A549 (cell line): ENCODE measurements at regions not wholly inside any gene's neighbourhood (a gene's known extent, or its start where the extent isn't known, plus 50 kb on each side); places are given as distances from the start of the nearest gene placed in this dataset.

Source experiments
- ATAC-seq, 2 experiments: fragments of 200-7000 bp in 1 of 2; fragments of >200 bp in 1 of 2; cut with Nextera tagmentation in 1 of 2; cut with Tn5 transposase in 1 of 2; 3 replicates each; pipeline versions ENCODE4 v1.8.0 to v1.9.1; 2018 to 2020; ENCODE audit warnings: mild to moderate bottlenecking in 1 of 2, moderate library complexity in 1 of 2
- CTCF ChIA-PET: fragments of 300-600 bp; sonication (Branson Sonifier 250); formaldehyde crosslinking; extraction: SDS; loops from one replicate; lab custom pipeline; 2021; ENCODE audit warnings: antibody characterized with exemption, inconsistent platforms; lab: Yijun Ruan, JAX
- POLR2A ChIA-PET: fragments of 350-600 bp; formaldehyde crosslinking; extraction: SDS; loops from one replicate; lab custom pipeline; 2021; ENCODE audit warnings: antibody characterized with exemption, inconsistent platforms; lab: Yijun Ruan, JAX
- DNase-seq, 2 experiments: peaks; one replicate each; pipeline versions ENCODE4 v3.0.0 to v3.0.0-alpha.2; 2011 to 2016; ENCODE audit warnings: low read depth in 1 of 2, low spot score in 1 of 2
- FAIRE-seq: peaks from 2 replicates; lab custom pipeline; 2011; peaks lifted over from hg19 to GRCh38; lab: Jason Lieb, UNC
- H3K27ac ChIP-seq, 2 experiments: fragments of >200 bp; sonication (Bioruptor Twin); formaldehyde crosslinking; 3 replicates each; pipeline ENCODE4 v1.5.1; 2016 to 2017
- H3K4me1 ChIP-seq: fragments of >200 bp; sonication (Bioruptor Twin); formaldehyde crosslinking; 3 replicates; pipeline ENCODE4 v1.6.1; 2016
- H3K4me2 ChIP-seq: fragments of >200 bp; sonication (Bioruptor Twin); formaldehyde crosslinking; 3 replicates; pipeline ENCODE4 v1.6.1; 2016
- H3K4me3 ChIP-seq: fragments of >200 bp; sonication (Bioruptor Twin); formaldehyde crosslinking; 3 replicates; pipeline ENCODE4 v1.5.1; 2016
- H3K9me3 ChIP-seq: fragments of >200 bp; sonication (Bioruptor Twin); formaldehyde crosslinking; 3 replicates; pipeline ENCODE4 v1.6.1; 2016
- CHD4 ChIP-seq: fragments of 200-600 bp; sonication (generic); IDR thresholded peaks from 2 replicates; pipeline ENCODE4 v1.6.1; 2016; ENCODE audit warnings: antibody characterized with exemption, mild to moderate bottlenecking, borderline replicate concordance
- EHF ChIP-seq: fragments of 250-450 bp; sonication (Bioruptor Pico); IDR thresholded peaks from 2 replicates; pipeline ENCODE4 v1.5.0; 2020; ENCODE audit warnings: mild to moderate bottlenecking
- ESRRA ChIP-seq: fragments of 150-350 bp; IDR thresholded peaks from 2 replicates; pipeline ENCODE4 v1.6.1; 2014; ENCODE audit warnings: mild to moderate bottlenecking, low read length, borderline replicate concordance
- FOSL2 ChIP-seq, 2 experiments: fragments of 450-650 bp in 1 of 2; fragments of >200 bp in 1 of 2; sonication (Bioruptor Twin) in 1 of 2; formaldehyde crosslinking; IDR thresholded peaks; 2 replicates each; pipeline versions ENCODE4 v1.5.0 to v1.6.1; 2016 to 2020; ENCODE audit warnings: mild to moderate bottlenecking in 1 of 2, moderate library complexity in 1 of 2
- HOXA7 ChIP-seq: fragments of 250-450 bp; sonication (Bioruptor Pico); IDR thresholded peaks from 2 replicates; pipeline ENCODE4 v1.5.0; 2020; ENCODE audit warnings: mild to moderate bottlenecking, moderate library complexity
- HOXB13 ChIP-seq: fragments of 250-450 bp; sonication (Bioruptor Pico); IDR thresholded peaks from 2 replicates; pipeline ENCODE4 v1.5.0; 2020; ENCODE audit warnings: low read depth, mild to moderate bottlenecking, moderate library complexity
- KDM1A ChIP-seq: fragments of 200-600 bp; sonication (generic); IDR thresholded peaks from 2 replicates; pipeline ENCODE4 v1.6.1; 2016; ENCODE audit warnings: low read depth, mild to moderate bottlenecking
- KDM5A ChIP-seq: fragments of 200-600 bp; sonication (generic); IDR thresholded peaks from 2 replicates; pipeline ENCODE4 v1.6.1; 2016; ENCODE audit warnings: antibody characterized with exemption, mild to moderate bottlenecking
- MAZ ChIP-seq: fragments of 150-350 bp; IDR thresholded peaks from 2 replicates; pipeline ENCODE4 v1.6.1; 2014; ENCODE audit warnings: antibody characterized with exemption, low read depth, low read length, borderline replicate concordance
- NPAS2 ChIP-seq: fragments of 250-450 bp; sonication (Bioruptor Pico); IDR thresholded peaks from 2 replicates; pipeline ENCODE4 v1.8.0; 2022; ENCODE audit warnings: mild to moderate bottlenecking, moderate library complexity, borderline replicate concordance
- PHF8 ChIP-seq: fragments of 200-600 bp; sonication (generic); IDR thresholded peaks from 2 replicates; pipeline ENCODE4 v1.6.1; 2016; ENCODE audit warnings: low read depth, mild to moderate bottlenecking, antibody characterized with exemption, moderate library complexity, borderline replicate concordance
- RARB ChIP-seq: fragments of 250-450 bp; sonication (Bioruptor Pico); IDR thresholded peaks from 2 replicates; pipeline ENCODE4 v1.8.0; 2021; ENCODE audit warnings: mild to moderate bottlenecking, moderate library complexity
- RCOR1 ChIP-seq: fragments of 150-350 bp; IDR thresholded peaks from 2 replicates; pipeline ENCODE4 v1.6.1; 2014; ENCODE audit warnings: antibody characterized with exemption, low read length, low read depth
- TFCP2L1 ChIP-seq: fragments of 250-450 bp; sonication (Bioruptor Pico); IDR thresholded peaks from 2 replicates; pipeline ENCODE4 v1.5.0; 2021; ENCODE audit warnings: mild to moderate bottlenecking
- WGBS: methylation state at CpG from one replicate; pipeline ENCODE4 v1.1.6; 2017; ENCODE audit errors: missing lambda C conversion rate; 5-methylcytosine and 5-hydroxymethylcytosine counted together
- TF ChIP-seq, protein P1 (sequence below): fragments of 250-450 bp; sonication (Bioruptor Pico); IDR thresholded peaks from 2 replicates; pipeline ENCODE4 v1.5.0; 2021; ENCODE audit warnings: mild to moderate bottlenecking, moderate library complexity, borderline replicate concordance
- TF ChIP-seq, protein P2 (sequence below): fragments of 200-600 bp; sonication (generic); IDR thresholded peaks from 2 replicates; pipeline ENCODE4 v1.6.1; 2016; ENCODE audit warnings: antibody characterized with exemption, mild to moderate bottlenecking, moderate library complexity
- TF ChIP-seq, protein P3 (sequence below): fragments of 150-350 bp; IDR thresholded peaks from 2 replicates; pipeline ENCODE4 v1.6.1; 2014; ENCODE audit warnings: low read depth, mild to moderate bottlenecking, low read length
- TF ChIP-seq, protein P4 (sequence below): fragments of 250-450 bp; sonication (Bioruptor Pico); IDR thresholded peaks from 2 replicates; pipeline ENCODE4 v1.5.0; 2020; ENCODE audit warnings: low read depth, mild to moderate bottlenecking, moderate library complexity
- TF ChIP-seq, protein P5 (sequence below): fragments of >200 bp; sonication (Bioruptor Twin); formaldehyde crosslinking; IDR thresholded peaks from 2 replicates; pipeline ENCODE4 v1.6.1; 2016

DNA sequence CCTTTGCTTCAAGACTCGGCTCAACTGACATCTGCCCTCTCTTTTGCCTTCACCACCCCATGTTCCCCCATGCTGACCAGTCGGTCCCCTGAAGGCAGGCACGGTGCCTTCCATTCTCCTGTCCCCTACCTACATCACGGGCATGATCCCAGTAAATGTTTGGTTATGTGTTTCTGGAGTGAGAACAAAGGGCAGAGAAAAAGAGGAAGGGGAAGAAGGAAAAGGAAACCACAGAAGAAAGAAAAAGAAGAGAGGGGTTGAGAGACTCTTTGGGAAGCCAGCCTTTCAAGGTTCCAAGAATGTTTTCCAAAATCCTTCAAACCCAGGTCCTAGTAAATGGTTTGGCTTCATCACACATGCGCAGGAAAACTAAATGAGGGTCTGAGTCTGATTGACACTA is 84.9 kb downstream of the CDC7 start:
- CTCF ChIA-PET = no interaction called here
- 93% methylated on average over 5 of the region's 5 CpGs for WGBS
- FAIRE-seq = no peak

DNA sequence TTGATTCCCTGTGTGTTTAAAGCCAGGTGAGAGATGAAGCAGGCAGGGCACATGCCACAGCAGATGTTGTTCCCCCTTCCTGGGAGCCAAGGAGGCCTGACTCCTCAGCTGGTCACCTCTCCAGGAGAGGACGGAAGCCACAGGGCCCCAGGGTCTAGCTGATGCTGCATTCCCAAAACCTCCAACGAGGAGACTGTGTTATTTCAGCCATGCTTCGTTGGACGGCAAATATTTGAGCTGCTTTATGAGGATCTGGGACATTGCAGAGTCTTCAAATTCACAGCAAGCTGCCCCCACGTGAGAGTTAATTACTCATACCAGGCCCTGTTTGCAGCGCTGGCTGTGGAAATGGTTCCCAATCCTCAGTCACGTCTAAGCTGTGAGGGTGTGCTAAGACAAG is 85.3 kb downstream of the CDC7 start:
- Histone ChIP-seq H3K4me1 (peaks cover 8% of the 10 kb centered on the region; the same call in 1 of the 3 replicates), H3K9me3 (no peaks in the 10 kb centered on the region), H3K27ac (no peak overlapping the region), H3K4me3 (no peak overlapping the region), H3K4me2 (no peak overlapping the region)
- TF ChIP-seq HOXB13 = no peak
- no peak for TF ChIP-seq HOXA7 (CRISPR knock-in tag)
- TF ChIP-seq CHD4 = no peak
- TF ChIP-seq FOSL2 (IDR thresholded peaks at IDR 0.05) = no peak
- no peak for TF ChIP-seq FOSL2 (CRISPR knock-in tag; IDR thresholded peaks at IDR 0.05)
- no peak for TF ChIP-seq ESRRA
- no peak for TF ChIP-seq KDM5A
- TF ChIP-seq RCOR1 = no peak
- TF ChIP-seq, protein P1, sequence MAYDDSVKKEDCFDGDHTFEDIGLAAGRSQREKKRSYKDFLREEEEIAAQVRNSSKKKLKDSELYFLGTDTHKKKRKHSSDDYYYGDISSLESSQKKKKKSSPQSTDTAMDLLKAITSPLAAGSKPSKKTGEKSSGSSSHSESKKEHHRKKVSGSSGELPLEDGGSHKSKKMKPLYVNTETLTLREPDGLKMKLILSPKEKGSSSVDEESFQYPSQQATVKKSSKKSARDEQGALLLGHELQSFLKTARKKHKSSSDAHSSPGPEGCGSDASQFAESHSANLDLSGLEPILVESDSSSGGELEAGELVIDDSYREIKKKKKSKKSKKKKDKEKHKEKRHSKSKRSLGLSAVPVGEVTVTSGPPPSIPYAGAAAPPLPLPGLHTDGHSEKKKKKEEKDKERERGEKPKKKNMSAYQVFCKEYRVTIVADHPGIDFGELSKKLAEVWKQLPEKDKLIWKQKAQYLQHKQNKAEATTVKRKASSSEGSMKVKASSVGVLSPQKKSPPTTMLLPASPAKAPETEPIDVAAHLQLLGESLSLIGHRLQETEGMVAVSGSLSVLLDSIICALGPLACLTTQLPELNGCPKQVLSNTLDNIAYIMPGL (CRISPR knock-in tag) = no peak
- no peak for TF ChIP-seq KDM1A
- no peak for TF ChIP-seq MAZ
- no peak for TF ChIP-seq PHF8
- no peak for TF ChIP-seq TFCP2L1 (CRISPR knock-in tag)
- TF ChIP-seq, protein P2, sequence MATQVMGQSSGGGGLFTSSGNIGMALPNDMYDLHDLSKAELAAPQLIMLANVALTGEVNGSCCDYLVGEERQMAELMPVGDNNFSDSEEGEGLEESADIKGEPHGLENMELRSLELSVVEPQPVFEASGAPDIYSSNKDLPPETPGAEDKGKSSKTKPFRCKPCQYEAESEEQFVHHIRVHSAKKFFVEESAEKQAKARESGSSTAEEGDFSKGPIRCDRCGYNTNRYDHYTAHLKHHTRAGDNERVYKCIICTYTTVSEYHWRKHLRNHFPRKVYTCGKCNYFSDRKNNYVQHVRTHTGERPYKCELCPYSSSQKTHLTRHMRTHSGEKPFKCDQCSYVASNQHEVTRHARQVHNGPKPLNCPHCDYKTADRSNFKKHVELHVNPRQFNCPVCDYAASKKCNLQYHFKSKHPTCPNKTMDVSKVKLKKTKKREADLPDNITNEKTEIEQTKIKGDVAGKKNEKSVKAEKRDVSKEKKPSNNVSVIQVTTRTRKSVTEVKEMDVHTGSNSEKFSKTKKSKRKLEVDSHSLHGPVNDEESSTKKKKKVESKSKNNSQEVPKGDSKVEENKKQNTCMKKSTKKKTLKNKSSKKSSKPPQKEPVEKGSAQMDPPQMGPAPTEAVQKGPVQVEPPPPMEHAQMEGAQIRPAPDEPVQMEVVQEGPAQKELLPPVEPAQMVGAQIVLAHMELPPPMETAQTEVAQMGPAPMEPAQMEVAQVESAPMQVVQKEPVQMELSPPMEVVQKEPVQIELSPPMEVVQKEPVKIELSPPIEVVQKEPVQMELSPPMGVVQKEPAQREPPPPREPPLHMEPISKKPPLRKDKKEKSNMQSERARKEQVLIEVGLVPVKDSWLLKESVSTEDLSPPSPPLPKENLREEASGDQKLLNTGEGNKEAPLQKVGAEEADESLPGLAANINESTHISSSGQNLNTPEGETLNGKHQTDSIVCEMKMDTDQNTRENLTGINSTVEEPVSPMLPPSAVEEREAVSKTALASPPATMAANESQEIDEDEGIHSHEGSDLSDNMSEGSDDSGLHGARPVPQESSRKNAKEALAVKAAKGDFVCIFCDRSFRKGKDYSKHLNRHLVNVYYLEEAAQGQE = no peak
- TF ChIP-seq, protein P3, sequence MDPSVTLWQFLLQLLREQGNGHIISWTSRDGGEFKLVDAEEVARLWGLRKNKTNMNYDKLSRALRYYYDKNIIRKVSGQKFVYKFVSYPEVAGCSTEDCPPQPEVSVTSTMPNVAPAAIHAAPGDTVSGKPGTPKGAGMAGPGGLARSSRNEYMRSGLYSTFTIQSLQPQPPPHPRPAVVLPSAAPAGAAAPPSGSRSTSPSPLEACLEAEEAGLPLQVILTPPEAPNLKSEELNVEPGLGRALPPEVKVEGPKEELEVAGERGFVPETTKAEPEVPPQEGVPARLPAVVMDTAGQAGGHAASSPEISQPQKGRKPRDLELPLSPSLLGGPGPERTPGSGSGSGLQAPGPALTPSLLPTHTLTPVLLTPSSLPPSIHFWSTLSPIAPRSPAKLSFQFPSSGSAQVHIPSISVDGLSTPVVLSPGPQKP = no peak
- TF ChIP-seq, protein P4, sequence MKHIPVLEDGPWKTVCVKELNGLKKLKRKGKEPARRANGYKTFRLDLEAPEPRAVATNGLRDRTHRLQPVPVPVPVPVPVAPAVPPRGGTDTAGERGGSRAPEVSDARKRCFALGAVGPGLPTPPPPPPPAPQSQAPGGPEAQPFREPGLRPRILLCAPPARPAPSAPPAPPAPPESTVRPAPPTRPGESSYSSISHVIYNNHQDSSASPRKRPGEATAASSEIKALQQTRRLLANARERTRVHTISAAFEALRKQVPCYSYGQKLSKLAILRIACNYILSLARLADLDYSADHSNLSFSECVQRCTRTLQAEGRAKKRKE (CRISPR knock-in tag) = no peak
- TF ChIP-seq RARB = no peak
- TF ChIP-seq, protein P5, sequence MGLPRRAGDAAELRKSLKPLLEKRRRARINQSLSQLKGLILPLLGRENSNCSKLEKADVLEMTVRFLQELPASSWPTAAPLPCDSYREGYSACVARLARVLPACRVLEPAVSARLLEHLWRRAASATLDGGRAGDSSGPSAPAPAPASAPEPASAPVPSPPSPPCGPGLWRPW = no peak
- no peak for TF ChIP-seq EHF
- TF ChIP-seq NPAS2 (CRISPR knock-in tag) = no peak
- no peak for DNase-seq
- WGBS = 80% methylated on average over 7 of the region's 7 CpGs
- FAIRE-seq = no peak
- CTCF ChIA-PET = no interaction called here
- POLR2A ChIA-PET = no interaction called here
- no peak for ATAC-seq

More for the DNA sequence above, 84.9 kb downstream of the CDC7 start:
- Histone ChIP-seq H3K27ac (no peak overlapping the region), H3K4me2 (no peak overlapping the region), H3K4me3 (no peak overlapping the region), H3K4me1 (peaks cover 8% of the 10 kb centered on the region; the same call in 1 of the 3 replicates), H3K9me3 (no peaks in the 10 kb centered on the region)
- ATAC-seq (no peak), DNase-seq (no peak)
- no peak for TF ChIP-seq FOSL2 (IDR thresholded peaks at IDR 0.05)
- no peak for TF ChIP-seq FOSL2 (CRISPR knock-in tag; IDR thresholded peaks at IDR 0.05)
- POLR2A ChIA-PET = no interaction called here
